Panc1 (cell line): ENCODE measurements at regions not wholly inside any gene's neighbourhood (a gene's known extent, or its start where the extent isn't known, plus 50 kb on each side); places are given as distances from the start of the nearest gene placed in this dataset.

Experiments
- CTCF ChIP-seq: fragments of 450-650 bp; IDR thresholded peaks from 2 replicates; pipeline ENCODE4 v1.5.1; 2017; ENCODE audit warnings: mild to moderate bottlenecking
- SIN3A ChIP-seq: IDR thresholded peaks from 2 replicates; pipeline ENCODE4 v1.6.1; 2012; ENCODE audit warnings: low read depth, mild to moderate bottlenecking, low read length, moderate library complexity, borderline replicate concordance; ENCODE audit not compliant: insufficient read depth

- TF ChIP-seq CTCF (no peak), SIN3A (no peak)
Observed at GRCh38 chr12:128168273-128168672, 98.7 kb upstream of the TMEM132C start.
